ENCODE measurements at regions not wholly inside any gene's neighbourhood (a gene's known extent, or its start where the extent isn't known, plus 50 kb on each side); places are given as distances from the start of the nearest gene placed in this dataset.

- TF ChIP-seq EP300 (IDR thresholded peaks at IDR 0.05; ENCODE audit: borderline replicate concordance) (no peak), ZBTB7A (IDR thresholded peaks at IDR 0.05; ENCODE audit: low read depth) (no peak), EGR1 (IDR thresholded peaks at IDR 0.05) (no peak), CEBPB (IDR thresholded peaks at IDR 0.05) (no peak), CREB1 (IDR thresholded peaks at IDR 0.05; ENCODE audit: low read depth) (no peak), RAD21 (IDR thresholded peaks at IDR 0.05; ENCODE audit: low read depth) (no peak), YY1 (IDR thresholded peaks at IDR 0.05; ENCODE audit: low read depth) (no peak), TEAD4 (IDR thresholded peaks at IDR 0.05) (no peak)
- TF ChIP-seq, protein P1, sequence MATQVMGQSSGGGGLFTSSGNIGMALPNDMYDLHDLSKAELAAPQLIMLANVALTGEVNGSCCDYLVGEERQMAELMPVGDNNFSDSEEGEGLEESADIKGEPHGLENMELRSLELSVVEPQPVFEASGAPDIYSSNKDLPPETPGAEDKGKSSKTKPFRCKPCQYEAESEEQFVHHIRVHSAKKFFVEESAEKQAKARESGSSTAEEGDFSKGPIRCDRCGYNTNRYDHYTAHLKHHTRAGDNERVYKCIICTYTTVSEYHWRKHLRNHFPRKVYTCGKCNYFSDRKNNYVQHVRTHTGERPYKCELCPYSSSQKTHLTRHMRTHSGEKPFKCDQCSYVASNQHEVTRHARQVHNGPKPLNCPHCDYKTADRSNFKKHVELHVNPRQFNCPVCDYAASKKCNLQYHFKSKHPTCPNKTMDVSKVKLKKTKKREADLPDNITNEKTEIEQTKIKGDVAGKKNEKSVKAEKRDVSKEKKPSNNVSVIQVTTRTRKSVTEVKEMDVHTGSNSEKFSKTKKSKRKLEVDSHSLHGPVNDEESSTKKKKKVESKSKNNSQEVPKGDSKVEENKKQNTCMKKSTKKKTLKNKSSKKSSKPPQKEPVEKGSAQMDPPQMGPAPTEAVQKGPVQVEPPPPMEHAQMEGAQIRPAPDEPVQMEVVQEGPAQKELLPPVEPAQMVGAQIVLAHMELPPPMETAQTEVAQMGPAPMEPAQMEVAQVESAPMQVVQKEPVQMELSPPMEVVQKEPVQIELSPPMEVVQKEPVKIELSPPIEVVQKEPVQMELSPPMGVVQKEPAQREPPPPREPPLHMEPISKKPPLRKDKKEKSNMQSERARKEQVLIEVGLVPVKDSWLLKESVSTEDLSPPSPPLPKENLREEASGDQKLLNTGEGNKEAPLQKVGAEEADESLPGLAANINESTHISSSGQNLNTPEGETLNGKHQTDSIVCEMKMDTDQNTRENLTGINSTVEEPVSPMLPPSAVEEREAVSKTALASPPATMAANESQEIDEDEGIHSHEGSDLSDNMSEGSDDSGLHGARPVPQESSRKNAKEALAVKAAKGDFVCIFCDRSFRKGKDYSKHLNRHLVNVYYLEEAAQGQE (IDR thresholded peaks at IDR 0.05; ENCODE audit: low read depth): no peak
- TF ChIP-seq, protein P2, sequence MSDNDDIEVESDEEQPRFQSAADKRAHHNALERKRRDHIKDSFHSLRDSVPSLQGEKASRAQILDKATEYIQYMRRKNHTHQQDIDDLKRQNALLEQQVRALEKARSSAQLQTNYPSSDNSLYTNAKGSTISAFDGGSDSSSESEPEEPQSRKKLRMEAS (IDR thresholded peaks at IDR 0.05): no peak
Measured at GRCh38 chr4:122524176-122524575, 67.7 kb upstream of the IL2 start.
